ENCODE measurements at regions not wholly inside any gene's neighbourhood (a gene's known extent, or its start where the extent isn't known, plus 50 kb on each side); places are given as distances from the start of the nearest gene placed in this dataset.

GRCh38 chr2:103469800-103470199 lies 708.0 kb downstream of the TMEM182 start:
- no peak overlapping the region for H3K14ac ChIP-seq (ENCODE audit: insufficient read length)
- no peak overlapping the region for H3K27ac ChIP-seq (ENCODE audit: low read depth, low read length)
- H3K4me1 ChIP-seq (replicated peaks in 1 of 4; ENCODE audit: control insufficient read depth in 3 of 4, insufficient read depth in 4 of 4, low read length in 3 of 4) = no peaks in the 10 kb centered on the region
- H3K9ac ChIP-seq (replicated peaks in 1 of 4; ENCODE audit: extremely low read depth in 1 of 4, low read depth in 3 of 4, low read length in 3 of 4) = no peak overlapping the region
- ChIA-PET CTCF (ENCODE audit: partially characterized antibody) (no interaction called here), POLR2A (ENCODE audit: partially characterized antibody) (no interaction called here)
- no peak overlapping the region for H2AK5ac ChIP-seq (ENCODE audit: low read depth, low read length)
- no peak overlapping the region for H2BK15ac ChIP-seq (ENCODE audit: low read length)
- H2BK5ac ChIP-seq (ENCODE audit: low read depth, low read length) = no peak overlapping the region
- no peak overlapping the region for H4K91ac ChIP-seq (replicated peaks; ENCODE audit: insufficient read length, low read length)
- no peak overlapping the region for H3K23ac ChIP-seq (ENCODE audit: insufficient read length)
- no peaks in the 10 kb centered on the region for H3K79me1 ChIP-seq (ENCODE audit: low read depth, low read length)
- TF ChIP-seq CHD2 (IDR thresholded peaks at IDR 0.05; ENCODE audit: low read length) (no peak), BACH1 (IDR thresholded peaks at IDR 0.05; ENCODE audit: low read length) (no peak), CHD1 (IDR thresholded peaks at IDR 0.05; ENCODE audit: low read depth, low read length) (no peak), KDM5A (IDR thresholded peaks at IDR 0.05; ENCODE audit: low read length) (no peak), CTCF (IDR thresholded peaks at IDR 0.05; ENCODE audit: control extremely low read depth in 1 of 3, insufficient read depth in 1 of 3, low read depth in 1 of 3, low read length in 3 of 3) (no peak), SIN3A (conservative IDR thresholded peaks at IDR 0.05 in 1 of 2, IDR thresholded peaks at IDR 0.05 in 1 of 2; ENCODE audit: low read depth in 1 of 2, low read length in 2 of 2) (no peak), KDM1A (IDR thresholded peaks at IDR 0.05; ENCODE audit: borderline replicate concordance, low read length) (no peak), TAF1 (IDR thresholded peaks at IDR 0.05; ENCODE audit: low read depth, low read length) (no peak), TBP (IDR thresholded peaks at IDR 0.05; ENCODE audit: low read depth, low read length) (no peak), POU5F1 (IDR thresholded peaks at IDR 0.05; ENCODE audit: low read depth, low read length) (no peak)
- H3K4me3 ChIP-seq (ENCODE audit: extremely low read depth in 1 of 4, insufficient read depth in 2 of 4, low read depth in 3 of 4, low read length in 4 of 4) = no peak overlapping the region
- H3K18ac ChIP-seq (ENCODE audit: extremely low read depth, low read length) = no peak overlapping the region
- no peak overlapping the region for H2BK12ac ChIP-seq (ENCODE audit: low read depth, low read length)
- H3K56ac ChIP-seq (replicated peaks; ENCODE audit: insufficient read length, low read depth, low read length) = no peak overlapping the region
- no peak overlapping the region for H3K4ac ChIP-seq (replicated peaks; ENCODE audit: insufficient read length, low read depth, low read length)
- H2BK120ac ChIP-seq (replicated peaks; ENCODE audit: low read depth, low read length) = no peak overlapping the region
- FAIRE-seq = no peak
- H4K8ac ChIP-seq (ENCODE audit: extremely low read depth, insufficient read depth, low read length) = no peak overlapping the region
- H2AFZ ChIP-seq (ENCODE audit: low read length) = no peak overlapping the region
- H3K9me3 ChIP-seq (ENCODE audit: insufficient read depth in 2 of 2, low read depth in 1 of 2, low read length in 1 of 2) = no peaks in the 10 kb centered on the region
- no peak for DNase-seq (ENCODE audit: low read depth in 1 of 2, low spot score in 2 of 2)
- no peaks in the 10 kb centered on the region for H4K20me1 ChIP-seq (replicated peaks in 1 of 2; ENCODE audit: control insufficient read depth in 1 of 2, insufficient read depth in 2 of 2, low read length in 2 of 2)
- H3K36me3 ChIP-seq (ENCODE audit: control insufficient read depth in 2 of 4, insufficient read depth in 4 of 4, low read length in 3 of 4) = no peaks in the 10 kb centered on the region
- H3K23me2 ChIP-seq (ENCODE audit: low read depth, low read length) = no peaks in the 10 kb centered on the region
- 100% methylated on average over 1 of the region's 1 CpG; no CpG with 5 or more reads in 1 of the 2 experiments for WGBS, 2 experiments (ENCODE audit: extremely low coverage in 1 of 2, insufficient coverage in 1 of 2, insufficient read length in 1 of 2, insufficient replicate concordance in 2 of 2, low coverage in 1 of 2, low lambda C conversion rate in 2 of 2, missing lambda C conversion rate in 1 of 2)
- no peaks in the 10 kb centered on the region for H3K79me2 ChIP-seq (ENCODE audit: control insufficient read depth in 1 of 2, insufficient read depth in 2 of 2, low read length in 2 of 2)
- no peak overlapping the region for H2BK20ac ChIP-seq (ENCODE audit: low read length)
- no peak overlapping the region for H4K5ac ChIP-seq (ENCODE audit: insufficient read length, low read depth, low read length)
- no peaks in the 10 kb centered on the region for H3K27me3 ChIP-seq (replicated peaks in 1 of 4; ENCODE audit: control insufficient read depth in 3 of 4, extremely low read depth in 1 of 4, insufficient read depth in 3 of 4, low read length in 3 of 4)
- no peak overlapping the region for H3K4me2 ChIP-seq (ENCODE audit: insufficient read depth in 1 of 2, low read depth in 2 of 2, low read length in 2 of 2)
